CD4-positive, CD25-positive, alpha-beta regulatory T cell (primary cell): ENCODE measurements at regions not wholly inside any gene's neighbourhood (a gene's known extent, or its start where the extent isn't known, plus 50 kb on each side); places are given as distances from the start of the nearest gene placed in this dataset.
"Not testable (repeated sequence)": the region's sequence is repeated elsewhere in the genome, so short reads cannot be mapped to it uniquely, and the experiment has no call there.

Experiments
- ATAC-seq, 2 donors: fragments of 150-1000 bp; cut with Tn5 transposase; one replicate each; pipeline ENCODE4 v1.10.0; 2021; ENCODE audit warnings: low read depth in 2 of 2, moderate number of reproducible peaks in 2 of 2, moderate library complexity in 1 of 2
- DNase-seq, 3 donors: peaks; one replicate each; pipeline versions ENCODE4 v3.0.0 to v3.0.0-alpha.2; 2012 to 2022; ENCODE audit warnings: mixed read lengths in 1 of 3
- H3K27ac ChIP-seq: one replicate; pipeline ENCODE4 v1.7.0; 2013; ENCODE audit warnings: mild to moderate bottlenecking, low read length; ENCODE audit not compliant: insufficient read depth, poor library complexity, severe bottlenecking
- H3K27me3 ChIP-seq: one replicate; pipeline ENCODE4 v1.7.0; 2013; ENCODE audit warnings: low read length; ENCODE audit not compliant: control insufficient read depth, insufficient read depth
- H3K36me3 ChIP-seq: one replicate; pipeline ENCODE4 v1.7.0; 2013; ENCODE audit warnings: mild to moderate bottlenecking, low read length, moderate library complexity; ENCODE audit not compliant: control insufficient read depth, insufficient read depth
- H3K4me1 ChIP-seq: 2 replicates; pipeline ENCODE4 v1.7.0; 2013; ENCODE audit warnings: mild to moderate bottlenecking, low read length; ENCODE audit not compliant: insufficient read depth, control insufficient read depth, poor library complexity, severe bottlenecking
- H3K4me3 ChIP-seq: one replicate; pipeline ENCODE4 v1.7.0; 2013; ENCODE audit warnings: low read depth, mild to moderate bottlenecking, low read length, moderate library complexity
- H3K9me3 ChIP-seq, 2 experiments: 1 replicate in 1 of 2; 2 replicates in 1 of 2; pipeline ENCODE4 v1.7.0; 2013; ENCODE audit warnings: low read length in 2 of 2, mild to moderate bottlenecking in 1 of 2, moderate library complexity in 1 of 2; ENCODE audit not compliant: control insufficient read depth in 2 of 2
- H3K27ac Mint-ChIP-seq, 3 donors: one replicate each; pipeline ENCODE4 v1.8.0; 2020 to 2022; ENCODE audit warnings: mild to moderate bottlenecking in 3 of 3, mixed read lengths in 3 of 3, moderate library complexity in 2 of 3
- H3K27me3 Mint-ChIP-seq: one replicate; pipeline ENCODE4 v1.8.0; 2022; ENCODE audit warnings: mild to moderate bottlenecking, mixed read lengths
- H3K36me3 Mint-ChIP-seq: one replicate; pipeline ENCODE4 v1.8.0; 2020; ENCODE audit warnings: mixed read lengths
- H3K4me1 Mint-ChIP-seq, 4 donors: one replicate each; pipeline ENCODE4 v1.8.0; 2020 to 2022; ENCODE audit warnings: mixed read lengths in 4 of 4, mild to moderate bottlenecking in 1 of 4
- H3K4me3 Mint-ChIP-seq, 4 donors: one replicate each; pipeline ENCODE4 v1.8.0; 2020 to 2022; ENCODE audit warnings: mild to moderate bottlenecking in 4 of 4, mixed read lengths in 4 of 4, moderate library complexity in 3 of 4
- H3K9me3 Mint-ChIP-seq, 7 donors: one replicate each; pipeline ENCODE4 v1.8.0; 2020 to 2022; ENCODE audit warnings: mixed read lengths in 7 of 7, mild to moderate bottlenecking in 3 of 7, moderate library complexity in 2 of 7

DNA sequence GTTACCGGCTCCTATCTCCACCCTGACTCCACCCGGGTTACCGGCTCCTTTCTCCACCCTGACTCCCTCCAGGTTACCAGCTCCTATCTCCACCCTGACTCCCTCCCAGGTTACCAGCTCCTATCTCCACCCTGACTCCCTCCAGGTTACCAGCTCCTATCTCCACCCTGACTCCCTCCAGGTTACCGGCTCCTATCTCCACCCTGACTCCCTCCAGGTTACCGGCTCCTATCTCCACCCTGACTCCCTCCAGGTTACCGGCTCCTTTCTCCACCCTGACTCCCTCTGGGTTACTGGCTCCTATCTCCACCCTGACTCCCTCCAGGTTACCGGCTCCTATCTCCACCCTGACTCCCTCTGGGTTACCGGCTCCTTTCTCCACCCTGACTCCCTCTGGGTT, 97.9 kb upstream of the RBM19 start:
- not testable (repeated sequence) for H3K9me3 Mint-ChIP-seq, H3K36me3 Mint-ChIP-seq

DNA sequence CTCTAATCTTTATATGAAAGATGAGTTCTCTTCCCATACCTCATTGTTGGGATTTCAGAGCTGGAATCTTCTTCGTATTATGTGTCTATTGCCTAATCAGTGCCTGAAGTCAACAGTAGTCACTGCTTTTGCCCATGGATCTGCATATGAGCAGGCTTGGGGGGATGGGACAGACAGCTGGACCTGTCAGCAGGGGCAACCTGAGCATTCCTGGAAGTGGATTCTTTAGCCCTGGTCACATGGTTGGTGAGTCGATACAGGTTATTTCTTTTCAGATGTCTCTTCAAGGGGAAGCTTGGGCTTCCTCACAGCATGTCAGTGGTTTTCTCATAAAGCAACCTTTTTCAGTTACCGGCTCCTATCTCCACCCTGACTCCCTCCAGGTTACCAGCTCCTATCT, 97.3 kb upstream of the RBM19 start:
- Histone ChIP-seq H3K36me3 (no peaks in the 10 kb centered on the region), H3K27ac (no peak overlapping the region), H3K4me1 (no peaks in the 10 kb centered on the region), H3K9me3 (peaks cover 0 to 5% of the 10 kb centered on the region in 2 experiments), H3K4me3 (no peak overlapping the region), H3K27me3 (no peaks in the 10 kb centered on the region)
- ATAC-seq (no peak), DNase-seq (no peak)
- Mint-ChIP-seq H3K9me3 (peaks cover 0 to 2% (median 0%) of the 10 kb centered on the region in 7 donors), H3K27ac (no peak overlapping the region), H3K36me3 (no peaks in the 10 kb centered on the region), H3K27me3 (peaks cover 6% of the 10 kb centered on the region), H3K4me1 (no peaks in the 10 kb centered on the region), H3K4me3 (no peak overlapping the region)

More for the DNA sequence above, 97.9 kb upstream of the RBM19 start:
- not testable (repeated sequence) for DNase-seq, H3K27ac ChIP-seq, H3K9me3 ChIP-seq, ATAC-seq, H3K27me3 Mint-ChIP-seq, H3K4me1 ChIP-seq, H3K27ac Mint-ChIP-seq, H3K4me3 Mint-ChIP-seq, H3K4me3 ChIP-seq, H3K27me3 ChIP-seq, H3K36me3 ChIP-seq, H3K4me1 Mint-ChIP-seq

DNA sequence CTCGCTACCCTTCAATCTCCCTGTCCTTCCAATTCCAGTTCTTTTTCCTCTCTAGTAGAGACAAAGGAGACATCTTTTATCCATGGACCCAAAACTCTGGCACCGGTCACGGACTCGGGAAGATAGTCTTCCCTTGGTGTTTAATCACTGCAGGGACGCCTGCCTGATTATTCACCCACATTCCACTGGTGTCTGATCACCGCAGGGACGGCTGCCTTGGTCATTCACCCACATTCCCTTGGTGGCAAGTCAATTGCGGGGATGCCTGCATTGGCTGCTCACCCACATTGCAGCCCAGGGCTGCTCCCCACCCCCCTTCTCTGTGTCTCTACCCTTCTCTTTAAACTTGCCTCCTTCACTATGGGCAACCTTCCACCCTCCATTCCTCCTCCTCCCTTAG, 90.2 kb upstream of the RBM19 start:
- not testable (repeated sequence) for H3K9me3 Mint-ChIP-seq, H3K27ac Mint-ChIP-seq, ATAC-seq

DNA sequence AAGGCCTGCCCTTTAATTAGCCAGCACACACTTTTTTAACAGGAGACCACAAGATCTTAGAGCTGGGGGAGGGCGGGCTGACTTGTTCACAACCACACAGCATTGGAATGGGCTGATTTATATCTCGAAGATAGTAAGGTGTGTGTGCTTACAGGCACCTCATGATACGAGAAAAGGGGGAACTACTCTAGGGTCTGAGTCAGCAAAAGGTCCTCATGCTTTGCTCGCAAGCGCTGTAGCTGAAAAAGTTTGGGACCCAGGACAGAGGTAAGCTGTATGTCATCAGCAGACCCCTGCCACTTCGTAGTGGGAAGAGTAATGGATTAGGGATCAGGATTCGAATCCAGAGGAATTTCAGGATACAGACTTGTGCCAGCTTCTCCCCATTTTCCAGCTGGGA, 88.9 kb upstream of the RBM19 start:
- H3K9me3 ChIP-seq: peaks cover 0 to under 1% of the 10 kb centered on the region in 2 experiments
- Mint-ChIP-seq H3K4me3 (no peak overlapping the region), H3K36me3 (no peaks in the 10 kb centered on the region), H3K27me3 (no peaks in the 10 kb centered on the region), H3K27ac (no peak overlapping the region), H3K4me1 (no peaks in the 10 kb centered on the region), H3K9me3 (peaks cover 0 to 5% (median 0%) of the 10 kb centered on the region in 7 donors)
- no peak for DNase-seq
- H3K4me1 ChIP-seq: no peaks in the 10 kb centered on the region
- H3K36me3 ChIP-seq: no peaks in the 10 kb centered on the region
- H3K27me3 ChIP-seq: no peaks in the 10 kb centered on the region
- ATAC-seq: no peak
- H3K27ac ChIP-seq: no peak overlapping the region
- H3K4me3 ChIP-seq: no peak overlapping the region

More for the DNA sequence above, 90.2 kb upstream of the RBM19 start:
- DNase-seq, H3K4me3 ChIP-seq, H3K4me1 ChIP-seq, H3K27me3 Mint-ChIP-seq, H3K4me3 Mint-ChIP-seq, H3K27me3 ChIP-seq, H3K4me1 Mint-ChIP-seq, H3K27ac ChIP-seq, H3K36me3 Mint-ChIP-seq, H3K36me3 ChIP-seq, H3K9me3 ChIP-seq: not testable (repeated sequence)

DNA sequence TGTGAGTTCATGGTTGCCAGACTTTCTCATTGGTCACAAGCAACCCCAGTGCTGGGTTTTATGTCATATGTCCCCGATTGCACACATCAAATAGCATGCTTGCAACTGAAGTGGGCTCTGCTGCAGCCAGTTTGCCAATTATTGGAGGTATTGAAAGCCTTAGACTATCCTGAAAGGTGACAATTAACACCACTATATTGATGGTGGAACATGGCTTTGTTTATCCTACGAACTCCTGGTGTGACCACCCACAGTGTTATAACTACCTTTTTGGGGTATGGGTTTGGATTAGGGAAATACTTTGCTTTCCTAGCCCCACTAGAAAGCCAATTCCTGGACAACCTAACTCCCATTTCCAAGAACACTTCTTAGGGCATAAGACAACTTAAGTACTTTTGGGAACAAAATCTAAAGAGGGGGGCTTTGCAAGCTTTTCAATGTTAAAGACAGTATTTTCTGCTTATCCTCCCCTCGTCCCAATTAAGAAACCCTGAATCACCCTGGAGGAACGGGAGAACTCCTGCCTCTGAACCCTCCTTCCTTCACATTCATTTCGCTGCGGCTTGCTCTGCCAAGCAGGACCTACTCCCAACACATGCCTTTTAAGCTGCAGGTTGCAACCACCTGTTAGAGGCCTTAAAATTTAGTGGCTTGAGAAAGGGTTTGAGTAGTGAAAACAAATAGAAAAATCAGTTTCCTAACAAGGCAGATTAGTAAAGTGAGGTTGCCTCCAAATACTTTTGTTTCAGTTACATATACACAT, 80.3 kb upstream of the RBM19 start:
- H3K27me3 Mint-ChIP-seq: no peaks in the 10 kb centered on the region
- Histone ChIP-seq H3K4me1 (no peaks in the 10 kb centered on the region), H3K27ac (no peak overlapping the region), H3K27me3 (no peaks in the 10 kb centered on the region), H3K36me3 (no peaks in the 10 kb centered on the region), H3K4me3 (no peak overlapping the region), H3K9me3 (no peaks in the 10 kb centered on the region)
- no peak for ATAC-seq
- no peaks in the 10 kb centered on the region for H3K4me1 Mint-ChIP-seq
- peaks cover 0 to 3% (median 0%) of the 10 kb centered on the region in 7 donors for H3K9me3 Mint-ChIP-seq
- no peak for DNase-seq
- no peak overlapping the region for H3K27ac Mint-ChIP-seq
- no peak overlapping the region for H3K4me3 Mint-ChIP-seq
- H3K36me3 Mint-ChIP-seq: no peaks in the 10 kb centered on the region

DNA sequence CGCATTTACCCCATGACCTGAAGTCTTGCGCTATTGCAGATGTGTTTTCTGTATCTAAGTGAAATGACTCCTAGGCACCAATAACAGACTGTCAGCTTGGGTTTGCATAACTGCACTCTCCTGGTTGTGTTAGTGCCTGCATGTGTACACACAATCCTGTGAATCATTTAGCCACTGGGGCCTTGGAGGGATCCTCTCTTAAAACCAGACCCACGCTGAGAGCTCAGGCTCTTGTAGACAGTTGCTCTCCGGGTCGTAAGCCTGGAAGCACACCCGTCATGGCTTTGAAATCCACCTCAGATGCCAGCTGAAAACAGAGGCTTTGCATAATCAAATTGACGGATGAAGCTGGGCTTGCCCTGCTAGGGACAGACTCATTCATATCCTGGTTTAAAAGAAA, 79.2 kb upstream of the RBM19 start:
- Histone ChIP-seq H3K27ac (no peak overlapping the region), H3K4me3 (no peak overlapping the region), H3K27me3 (peaks cover 2% of the 10 kb centered on the region), H3K4me1 (no peaks in the 10 kb centered on the region), H3K36me3 (no peaks in the 10 kb centered on the region), H3K9me3 (no peaks in the 10 kb centered on the region)
- no peak for DNase-seq
- no peaks in the 10 kb centered on the region for H3K36me3 Mint-ChIP-seq
- H3K4me3 Mint-ChIP-seq: no peak overlapping the region
- peaks cover 0 to 3% (median 0%) of the 10 kb centered on the region in 7 donors for H3K9me3 Mint-ChIP-seq
- no peak overlapping the region for H3K27ac Mint-ChIP-seq
- no peaks in the 10 kb centered on the region for H3K4me1 Mint-ChIP-seq
- no peaks in the 10 kb centered on the region for H3K27me3 Mint-ChIP-seq
- no peak for ATAC-seq

DNA sequence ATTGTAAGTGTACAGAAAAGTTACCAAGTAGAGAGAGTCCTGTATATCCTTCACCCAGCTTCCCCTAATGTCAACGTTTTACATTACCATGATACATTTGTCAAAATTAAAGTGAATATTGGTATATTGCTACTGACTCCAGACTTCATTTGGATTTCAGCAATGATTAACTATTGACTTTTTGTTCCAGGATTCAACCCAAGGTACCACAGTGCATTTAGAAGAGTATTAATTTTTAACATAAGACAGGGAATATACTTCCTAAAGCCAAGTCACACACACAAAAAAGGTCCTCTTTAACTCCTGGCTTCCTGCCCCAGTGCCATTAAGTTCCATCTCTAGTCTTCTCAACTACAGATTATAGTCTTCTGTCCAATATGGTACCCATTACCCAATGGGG, 75.5 kb upstream of the RBM19 start:
- no peak overlapping the region for H3K4me3 ChIP-seq
- H3K9me3 Mint-ChIP-seq: no peaks in the 10 kb centered on the region
- H3K27ac ChIP-seq: no peak overlapping the region
- no peaks in the 10 kb centered on the region for H3K27me3 Mint-ChIP-seq
- no peaks in the 10 kb centered on the region for H3K36me3 ChIP-seq
- no peaks in the 10 kb centered on the region for H3K4me1 Mint-ChIP-seq
- H3K9me3 ChIP-seq: no peaks in the 10 kb centered on the region
- H3K36me3 Mint-ChIP-seq: no peaks in the 10 kb centered on the region
- peaks cover 2% of the 10 kb centered on the region for H3K27me3 ChIP-seq
- H3K4me1 ChIP-seq: no peaks in the 10 kb centered on the region
- no peak overlapping the region for H3K27ac Mint-ChIP-seq
- no peak overlapping the region for H3K4me3 Mint-ChIP-seq
- no peak for ATAC-seq
- no peak for DNase-seq

DNA sequence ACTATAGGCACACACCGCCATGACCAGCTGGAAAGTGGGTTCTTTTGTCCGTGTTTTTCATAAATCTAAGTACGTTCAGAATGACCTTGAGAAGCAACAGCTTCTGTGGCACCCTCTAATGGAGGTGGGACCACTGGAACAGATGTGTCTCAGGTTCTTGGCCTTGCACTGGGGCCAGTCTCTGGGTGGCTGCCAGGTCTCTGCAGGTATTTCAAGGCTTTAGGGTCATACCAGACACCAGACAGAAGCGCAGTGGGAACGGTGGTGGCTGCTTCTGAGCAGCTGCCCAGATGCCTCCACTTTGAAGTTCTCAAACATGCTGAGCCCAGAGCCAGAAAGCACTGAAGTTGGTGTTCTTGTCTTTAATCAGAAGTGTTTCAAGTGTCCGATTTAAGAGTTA, 75.0 kb upstream of the RBM19 start:
- H3K4me3 Mint-ChIP-seq: no peak overlapping the region
- Histone ChIP-seq H3K4me3 (no peak overlapping the region), H3K36me3 (no peaks in the 10 kb centered on the region), H3K9me3 (no peaks in the 10 kb centered on the region), H3K27ac (no peak overlapping the region), H3K4me1 (no peaks in the 10 kb centered on the region), H3K27me3 (peaks cover 2% of the 10 kb centered on the region)
- no peaks in the 10 kb centered on the region for H3K36me3 Mint-ChIP-seq
- H3K4me1 Mint-ChIP-seq: no peaks in the 10 kb centered on the region
- DNase-seq (no peak), ATAC-seq (no peak)
- no peak overlapping the region for H3K27ac Mint-ChIP-seq
- no peaks in the 10 kb centered on the region for H3K9me3 Mint-ChIP-seq
- no peaks in the 10 kb centered on the region for H3K27me3 Mint-ChIP-seq
